HL-60 (cell line): ENCODE measurements at regions not wholly inside any gene's neighbourhood (a gene's known extent, or its start where the extent isn't known, plus 50 kb on each side); places are given as distances from the start of the nearest gene placed in this dataset.

Experiments
- POLR2AphosphoS5 ChIP-seq: IDR thresholded peaks from 2 replicates; pipeline ENCODE4 v1.6.1; 2012; ENCODE audit warnings: low read depth
- TF ChIP-seq, protein P1 (sequence below): IDR thresholded peaks from one replicate; pipeline ENCODE4 v1.5.1; 2011; ENCODE audit warnings: low read length, control low read depth, inconsistent platforms; ENCODE audit not compliant: insufficient read depth

DNA sequence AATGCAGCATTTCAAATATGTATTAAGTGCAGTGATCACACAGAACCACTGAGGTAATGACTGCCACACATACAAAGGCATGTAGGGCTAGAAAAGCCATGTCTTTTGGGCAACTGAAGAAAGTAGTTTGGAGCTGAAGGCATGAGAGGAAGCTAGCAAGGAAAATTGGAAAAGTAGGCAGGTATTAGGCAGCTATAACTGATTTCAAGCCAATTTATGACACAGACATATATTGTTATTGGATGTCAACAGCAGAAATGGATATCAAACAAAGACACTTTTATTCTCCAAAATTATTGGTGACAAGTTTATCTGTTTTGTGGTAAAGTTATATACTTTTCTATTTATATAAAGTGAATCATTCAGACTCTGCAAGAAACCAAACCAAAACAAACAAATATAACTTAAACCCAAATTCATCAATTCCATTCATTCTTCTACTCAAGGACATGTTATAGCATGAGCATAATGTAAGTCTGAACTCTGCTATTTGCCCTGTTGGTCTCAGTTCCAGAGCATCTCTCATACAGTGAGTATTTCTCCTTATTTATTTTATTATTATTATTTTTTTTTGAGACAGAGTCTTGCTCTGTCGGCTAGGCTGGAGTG lies 307.4 kb upstream of the COL8A1 start:
- TF ChIP-seq, protein P1, sequence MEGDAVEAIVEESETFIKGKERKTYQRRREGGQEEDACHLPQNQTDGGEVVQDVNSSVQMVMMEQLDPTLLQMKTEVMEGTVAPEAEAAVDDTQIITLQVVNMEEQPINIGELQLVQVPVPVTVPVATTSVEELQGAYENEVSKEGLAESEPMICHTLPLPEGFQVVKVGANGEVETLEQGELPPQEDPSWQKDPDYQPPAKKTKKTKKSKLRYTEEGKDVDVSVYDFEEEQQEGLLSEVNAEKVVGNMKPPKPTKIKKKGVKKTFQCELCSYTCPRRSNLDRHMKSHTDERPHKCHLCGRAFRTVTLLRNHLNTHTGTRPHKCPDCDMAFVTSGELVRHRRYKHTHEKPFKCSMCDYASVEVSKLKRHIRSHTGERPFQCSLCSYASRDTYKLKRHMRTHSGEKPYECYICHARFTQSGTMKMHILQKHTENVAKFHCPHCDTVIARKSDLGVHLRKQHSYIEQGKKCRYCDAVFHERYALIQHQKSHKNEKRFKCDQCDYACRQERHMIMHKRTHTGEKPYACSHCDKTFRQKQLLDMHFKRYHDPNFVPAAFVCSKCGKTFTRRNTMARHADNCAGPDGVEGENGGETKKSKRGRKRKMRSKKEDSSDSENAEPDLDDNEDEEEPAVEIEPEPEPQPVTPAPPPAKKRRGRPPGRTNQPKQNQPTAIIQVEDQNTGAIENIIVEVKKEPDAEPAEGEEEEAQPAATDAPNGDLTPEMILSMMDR = no peak
- TF ChIP-seq POLR2AphosphoS5 = no peak
